ENCODE measurements at regions not wholly inside any gene's neighbourhood (a gene's known extent, or its start where the extent isn't known, plus 50 kb on each side); places are given as distances from the start of the nearest gene placed in this dataset.

DNA sequence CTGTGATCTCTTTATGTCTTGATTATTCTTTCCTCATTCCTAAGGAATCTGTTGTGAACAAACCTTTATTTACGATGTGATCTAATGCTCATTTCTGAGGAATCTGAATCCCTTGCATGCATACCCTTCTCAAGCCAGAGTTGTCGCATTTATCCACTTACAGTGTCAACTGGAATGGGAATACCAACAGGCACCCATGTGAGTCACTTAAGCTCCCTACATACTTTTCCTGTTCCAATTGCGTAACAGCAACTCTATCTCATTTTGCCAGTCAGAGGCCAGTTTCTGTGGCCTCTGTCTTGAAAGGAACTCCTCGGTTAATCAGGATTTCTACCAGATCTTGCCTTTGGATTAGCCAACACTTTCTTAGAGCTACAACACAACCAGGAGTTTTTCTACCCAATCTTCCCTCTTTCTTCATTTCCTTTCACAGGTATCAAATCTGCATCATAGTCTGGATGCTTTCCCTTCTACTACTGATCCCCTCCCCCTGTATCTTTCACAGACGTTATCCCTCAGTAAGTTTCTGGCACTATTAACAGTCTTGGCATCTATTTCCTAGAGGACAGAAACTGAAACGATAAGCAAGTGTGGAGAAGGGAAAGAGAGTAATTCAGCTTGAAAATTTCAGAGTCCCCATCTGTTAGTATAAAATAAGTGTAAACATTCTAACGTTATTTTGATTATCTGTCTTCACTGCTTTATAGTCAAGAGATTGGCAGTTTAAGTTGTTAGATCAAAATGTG lies 66.8 kb upstream of the BCHE start:
- Histone ChIP-seq H3K27me3 (ENCODE audit: control insufficient read depth, insufficient read depth, low read length) (no peaks in the 10 kb centered on the region), H3K9ac (ENCODE audit: insufficient read depth, low read length) (no peak overlapping the region), H3K4me1 (ENCODE audit: control insufficient read depth, extremely low read depth, insufficient read depth, low read length) (no peaks in the 10 kb centered on the region), H3K79me2 (ENCODE audit: control insufficient read depth, insufficient read depth, low read length) (no peaks in the 10 kb centered on the region), H3K27ac (ENCODE audit: insufficient read depth, low read length) (no peak overlapping the region), H2AFZ (ENCODE audit: low read length) (no peak overlapping the region), H3K9me3 (ENCODE audit: control insufficient read depth, insufficient read depth, low read depth, low read length) (no peaks in the 10 kb centered on the region), H3K4me2 (ENCODE audit: extremely low read depth, insufficient read depth, low read length) (no peak overlapping the region), H4K20me1 (ENCODE audit: control insufficient read depth, extremely low read depth, insufficient read depth, low read length) (no peaks in the 10 kb centered on the region), H3K4me3 (replicated peaks in 1 of 4; ENCODE audit: control extremely low read depth in 1 of 4, insufficient read depth in 1 of 4, low read depth in 3 of 4, low read length in 4 of 4) (no peak overlapping the region), H3K36me3 (ENCODE audit: control insufficient read depth, insufficient read depth, low read length) (no peaks in the 10 kb centered on the region)
- DNase-seq (ENCODE audit: low read depth in 2 of 2): peak; percentile 3 to 8
- TF ChIP-seq EZH2 (IDR thresholded peaks at IDR 0.05; ENCODE audit: low read length, missing control alignments): no peak
- TF ChIP-seq, protein P1, sequence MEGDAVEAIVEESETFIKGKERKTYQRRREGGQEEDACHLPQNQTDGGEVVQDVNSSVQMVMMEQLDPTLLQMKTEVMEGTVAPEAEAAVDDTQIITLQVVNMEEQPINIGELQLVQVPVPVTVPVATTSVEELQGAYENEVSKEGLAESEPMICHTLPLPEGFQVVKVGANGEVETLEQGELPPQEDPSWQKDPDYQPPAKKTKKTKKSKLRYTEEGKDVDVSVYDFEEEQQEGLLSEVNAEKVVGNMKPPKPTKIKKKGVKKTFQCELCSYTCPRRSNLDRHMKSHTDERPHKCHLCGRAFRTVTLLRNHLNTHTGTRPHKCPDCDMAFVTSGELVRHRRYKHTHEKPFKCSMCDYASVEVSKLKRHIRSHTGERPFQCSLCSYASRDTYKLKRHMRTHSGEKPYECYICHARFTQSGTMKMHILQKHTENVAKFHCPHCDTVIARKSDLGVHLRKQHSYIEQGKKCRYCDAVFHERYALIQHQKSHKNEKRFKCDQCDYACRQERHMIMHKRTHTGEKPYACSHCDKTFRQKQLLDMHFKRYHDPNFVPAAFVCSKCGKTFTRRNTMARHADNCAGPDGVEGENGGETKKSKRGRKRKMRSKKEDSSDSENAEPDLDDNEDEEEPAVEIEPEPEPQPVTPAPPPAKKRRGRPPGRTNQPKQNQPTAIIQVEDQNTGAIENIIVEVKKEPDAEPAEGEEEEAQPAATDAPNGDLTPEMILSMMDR (conservative IDR thresholded peaks at IDR 0.05 in 1 of 2, IDR thresholded peaks at IDR 0.05 in 1 of 2; ENCODE audit: low read depth in 1 of 2, low read length in 2 of 2): no peak

- TF ChIP-seq, protein P1 (conservative IDR thresholded peaks at IDR 0.05 in 1 of 2, IDR thresholded peaks at IDR 0.05 in 1 of 2; ENCODE audit: low read depth in 1 of 2, low read length in 2 of 2): no peak
- TF ChIP-seq EZH2 (IDR thresholded peaks at IDR 0.05; ENCODE audit: low read length, missing control alignments): no peak
- no peaks in the 10 kb centered on the region for H3K4me1 ChIP-seq (ENCODE audit: control insufficient read depth, extremely low read depth, insufficient read depth, low read length)
- H3K27me3 ChIP-seq (ENCODE audit: control insufficient read depth, insufficient read depth, low read length): no peaks in the 10 kb centered on the region
- no peak for DNase-seq (ENCODE audit: low read depth in 2 of 2)
- H3K79me2 ChIP-seq (ENCODE audit: control insufficient read depth, insufficient read depth, low read length): no peaks in the 10 kb centered on the region
- H3K9ac ChIP-seq (ENCODE audit: insufficient read depth, low read length): no peak overlapping the region
- H3K4me3 ChIP-seq (replicated peaks in 1 of 4; ENCODE audit: control extremely low read depth in 1 of 4, insufficient read depth in 1 of 4, low read depth in 3 of 4, low read length in 4 of 4): no peak overlapping the region
- no peak overlapping the region for H2AFZ ChIP-seq (ENCODE audit: low read length)
- no peaks in the 10 kb centered on the region for H4K20me1 ChIP-seq (ENCODE audit: control insufficient read depth, extremely low read depth, insufficient read depth, low read length)
- H3K36me3 ChIP-seq (ENCODE audit: control insufficient read depth, insufficient read depth, low read length): no peaks in the 10 kb centered on the region
- H3K9me3 ChIP-seq (ENCODE audit: control insufficient read depth, insufficient read depth, low read depth, low read length): no peaks in the 10 kb centered on the region
- H3K27ac ChIP-seq (ENCODE audit: insufficient read depth, low read length): no peak overlapping the region
- no peak overlapping the region for H3K4me2 ChIP-seq (ENCODE audit: extremely low read depth, insufficient read depth, low read length)
Measured at GRCh38 chr3:165899066-165899465, 61.8 kb upstream of the BCHE start.

DNA sequence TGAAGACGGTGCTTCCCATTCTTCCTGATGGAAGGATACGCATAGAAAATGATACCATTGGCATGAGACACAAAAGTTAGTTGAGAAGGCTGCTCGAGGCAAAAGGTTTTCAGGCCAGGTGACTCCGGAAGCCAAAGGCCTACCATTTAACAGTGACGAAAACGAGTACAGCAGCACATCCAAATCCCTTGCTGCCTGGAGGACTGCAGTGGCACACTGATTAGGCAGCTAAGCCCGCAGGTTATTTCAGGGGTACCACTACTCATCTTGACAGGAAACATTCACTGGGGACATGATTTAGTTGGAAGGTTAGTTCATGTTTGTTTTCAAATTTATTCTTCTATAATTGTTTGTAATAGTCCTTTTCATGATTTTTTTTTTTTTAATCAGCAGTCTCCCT lies 59.9 kb upstream of the BCHE start:
- Histone ChIP-seq H3K4me2 (ENCODE audit: extremely low read depth, insufficient read depth, low read length) (no peak overlapping the region), H3K36me3 (ENCODE audit: control insufficient read depth, insufficient read depth, low read length) (no peaks in the 10 kb centered on the region), H4K20me1 (ENCODE audit: control insufficient read depth, extremely low read depth, insufficient read depth, low read length) (no peaks in the 10 kb centered on the region), H3K4me1 (ENCODE audit: control insufficient read depth, extremely low read depth, insufficient read depth, low read length) (no peaks in the 10 kb centered on the region), H2AFZ (ENCODE audit: low read length) (no peak overlapping the region), H3K27me3 (ENCODE audit: control insufficient read depth, insufficient read depth, low read length) (no peaks in the 10 kb centered on the region), H3K9ac (ENCODE audit: insufficient read depth, low read length) (no peak overlapping the region), H3K4me3 (replicated peaks in 1 of 4; ENCODE audit: control extremely low read depth in 1 of 4, insufficient read depth in 1 of 4, low read depth in 3 of 4, low read length in 4 of 4) (no peak overlapping the region), H3K79me2 (ENCODE audit: control insufficient read depth, insufficient read depth, low read length) (no peaks in the 10 kb centered on the region), H3K9me3 (ENCODE audit: control insufficient read depth, insufficient read depth, low read depth, low read length) (no peaks in the 10 kb centered on the region), H3K27ac (ENCODE audit: insufficient read depth, low read length) (no peak overlapping the region)
- TF ChIP-seq, protein P1 (conservative IDR thresholded peaks at IDR 0.05 in 1 of 2, IDR thresholded peaks at IDR 0.05 in 1 of 2; ENCODE audit: low read depth in 1 of 2, low read length in 2 of 2): no peak
- no peak for TF ChIP-seq EZH2 (IDR thresholded peaks at IDR 0.05; ENCODE audit: low read length, missing control alignments)
- DNase-seq (ENCODE audit: low read depth in 2 of 2): no peak
